IMR-90 (cell line): ENCODE measurements at regions not wholly inside any gene's neighbourhood (a gene's known extent, or its start where the extent isn't known, plus 50 kb on each side); places are given as distances from the start of the nearest gene placed in this dataset.

ENCODE experiments used
- ATAC-seq: fragments of 200-7000 bp; cut with Tn5 transposase; 2 replicates; pipeline ENCODE4 v1.9.1; 2020; ENCODE audit warnings: low read depth, mild to moderate bottlenecking, moderate library complexity
- BruUV-seq: library from RNA; stranded (reverse); fragments of 400-500 nt; replicated peaks from 2 replicates; lab custom pipeline; 2021; lab: Mats Ljungman, UMichigan
- CTCF ChIA-PET: fragments of 300-600 bp; formaldehyde crosslinking; extraction: SDS; loops from one replicate; lab custom pipeline; 2021; ENCODE audit warnings: antibody characterized with exemption; lab: Yijun Ruan, JAX
- POLR2A ChIA-PET: fragments of 300-600 bp; sonication (Branson Sonifier 250); formaldehyde crosslinking; loops from one replicate; lab custom pipeline; 2022; ENCODE audit warnings: antibody characterized with exemption; ENCODE audit not compliant: unreplicated experiment; lab: Charles Lee
- DNase-seq: peaks from one replicate; pipeline ENCODE4 v3.0.0; 2013
- H2AFZ ChIP-seq: replicated peaks from 2 replicates; pipeline ENCODE3; 2013; ENCODE audit warnings: low read length, mild to moderate bottlenecking; ENCODE audit not compliant: poor library complexity
- H2AK5ac ChIP-seq: 2 replicates; pipeline ENCODE4 v1.6.1; 2013; ENCODE audit warnings: low read depth, low read length, inconsistent platforms
- H2AK9ac ChIP-seq: replicated peaks from 2 replicates; pipeline ENCODE3; 2013; ENCODE audit warnings: mild to moderate bottlenecking, low read depth, low read length, moderate library complexity; ENCODE audit not compliant: poor library complexity
- H2BK120ac ChIP-seq: 2 replicates; pipeline ENCODE4 v1.6.1; 2013; ENCODE audit warnings: low read depth, low read length, inconsistent platforms
- H2BK15ac ChIP-seq: 3 replicates; pipeline ENCODE4 v1.6.1; 2013; ENCODE audit warnings: low read depth, low read length, inconsistent platforms
- H2BK20ac ChIP-seq: 2 replicates; pipeline ENCODE4 v1.6.1; 2013; ENCODE audit warnings: low read depth, mild to moderate bottlenecking, inconsistent platforms, low read length, moderate library complexity
- H2BK5ac ChIP-seq: 2 replicates; pipeline ENCODE4 v1.6.1; 2013; ENCODE audit warnings: mild to moderate bottlenecking, low read depth, low read length, inconsistent platforms; ENCODE audit not compliant: poor library complexity, severe bottlenecking
- H3K14ac ChIP-seq: replicated peaks from 2 replicates; pipeline ENCODE4 v1.6.1; 2013; ENCODE audit warnings: low read depth, low read length, inconsistent platforms
- H3K18ac ChIP-seq: 2 replicates; pipeline ENCODE4 v1.6.1; 2013; ENCODE audit warnings: low read depth, low read length, control low read depth
- H3K23ac ChIP-seq: 2 replicates; pipeline ENCODE4 v1.6.1; 2013; ENCODE audit warnings: low read depth, low read length, inconsistent platforms
- H3K27ac ChIP-seq: 2 replicates; pipeline ENCODE4 v1.5.1; 2013; ENCODE audit warnings: mild to moderate bottlenecking, control low read depth, low read length; ENCODE audit not compliant: insufficient read depth
- H3K27me3 ChIP-seq: 2 replicates; pipeline ENCODE4 v1.6.1; 2013; ENCODE audit warnings: low read length; ENCODE audit not compliant: control insufficient read depth, insufficient read depth
- H3K36me3 ChIP-seq: 2 replicates; pipeline ENCODE4 v1.6.1; 2013; ENCODE audit warnings: low read length, mixed read lengths; ENCODE audit not compliant: control insufficient read depth, insufficient read depth
- H3K4ac ChIP-seq: 2 replicates; pipeline ENCODE4 v1.6.1; 2013; ENCODE audit warnings: low read depth, low read length, inconsistent platforms
- H3K4me1 ChIP-seq: 2 replicates; pipeline ENCODE4 v1.6.1; 2013; ENCODE audit warnings: low read length, mixed read lengths; ENCODE audit not compliant: control insufficient read depth, insufficient read depth
- H3K4me2 ChIP-seq: 2 replicates; pipeline ENCODE4 v1.6.1; 2013; ENCODE audit warnings: low read depth, mild to moderate bottlenecking, control low read depth, low read length, moderate library complexity
- H3K4me3 ChIP-seq: 2 replicates; pipeline ENCODE4 v1.5.1; 2013; ENCODE audit warnings: low read depth, mild to moderate bottlenecking, control low read depth, low read length, moderate library complexity; ENCODE audit not compliant: insufficient read depth
- H3K56ac ChIP-seq: 2 replicates; pipeline ENCODE4 v1.6.1; 2013; ENCODE audit warnings: low read length, inconsistent platforms; ENCODE audit not compliant: insufficient read depth; ENCODE audit errors: extremely low read depth
- H3K79me1 ChIP-seq, 2 experiments: 2 replicates each; pipeline ENCODE4 v1.6.1; 2013; ENCODE audit warnings: low read length in 2 of 2, inconsistent platforms in 1 of 2, low read depth in 1 of 2
- H3K9ac ChIP-seq: 2 replicates; pipeline ENCODE4 v1.6.1; 2013; ENCODE audit warnings: low read depth, low read length, control low read depth
- H3K9me1 ChIP-seq: 2 replicates; pipeline ENCODE4 v1.6.1; 2013; ENCODE audit warnings: low read length, inconsistent platforms; ENCODE audit not compliant: insufficient read depth
- H3K9me3 ChIP-seq: 2 replicates; pipeline ENCODE4 v1.6.1; 2013; ENCODE audit warnings: low read length; ENCODE audit not compliant: control insufficient read depth, insufficient read depth
- H4K20me1 ChIP-seq: 2 replicates; pipeline ENCODE4 v1.6.1; 2013; ENCODE audit warnings: low read length, inconsistent platforms; ENCODE audit not compliant: insufficient read depth
- H4K5ac ChIP-seq: 2 replicates; pipeline ENCODE4 v1.6.1; 2013; ENCODE audit warnings: mild to moderate bottlenecking, low read depth, low read length, control low read depth
- H4K8ac ChIP-seq, 2 experiments: 2 replicates each; pipeline ENCODE4 v1.6.1; 2013; ENCODE audit warnings: low read depth in 2 of 2, low read length in 2 of 2, control low read depth in 1 of 2, inconsistent platforms in 1 of 2
- H4K91ac ChIP-seq: 2 replicates; pipeline ENCODE4 v1.6.1; 2013; ENCODE audit warnings: low read depth, low read length, inconsistent platforms; ENCODE audit not compliant: insufficient read depth
- CEBPB ChIP-seq: IDR thresholded peaks from 2 replicates; pipeline ENCODE4 v1.6.1; 2012; ENCODE audit warnings: low read depth, low read length, improper control_type of control experiment
- CTCF ChIP-seq: conservative IDR thresholded peaks from 2 replicates; pipeline ENCODE4 v1.5.1; 2012; ENCODE audit warnings: mild to moderate bottlenecking, low read depth, low read length, improper control_type of control experiment
- POLR2A ChIP-seq: IDR thresholded peaks from 2 replicates; pipeline ENCODE4 v1.6.1; 2012; ENCODE audit warnings: mild to moderate bottlenecking, low read depth, low read length
- RCOR1 ChIP-seq: IDR thresholded peaks from 2 replicates; pipeline ENCODE4 v1.6.1; 2012; ENCODE audit warnings: mild to moderate bottlenecking, low read length, improper control_type of control experiment; ENCODE audit not compliant: insufficient replicate concordance
- SMC3 ChIP-seq: fragments of 150-350 bp; IDR thresholded peaks from 2 replicates; pipeline ENCODE4 v1.6.1; 2016; ENCODE audit warnings: low read depth, mild to moderate bottlenecking, antibody characterized with exemption, low read length, moderate library complexity
- USF2 ChIP-seq: fragments of 150-350 bp; IDR thresholded peaks from 2 replicates; pipeline ENCODE4 v1.6.1; 2017; ENCODE audit warnings: mild to moderate bottlenecking, antibody characterized with exemption, low read length, low read depth
- WGBS, 2 experiments: methylation state at CpG; one replicate each; pipeline versions ENCODE4 v1.1.5 to v1.1.7; 2013; ENCODE audit warnings: missing lambda C conversion rate in 2 of 2; ENCODE audit not compliant: insufficient read length in 1 of 2; ENCODE audit errors: extremely low coverage in 2 of 2; 5-methylcytosine and 5-hydroxymethylcytosine counted together
- dilution Hi-C: fragments of 300-500 bp; cut with HindIII; formaldehyde crosslinking; loops from one replicate; pipeline ENCODE4 v1.14.3; 2018; ENCODE audit warnings: low sequenced_read_pairs; ENCODE audit not compliant: unreplicated experiment
- in situ Hi-C: fragments of 300-500 bp; cut with MboI; formaldehyde crosslinking; loops from 3 replicates; pipeline ENCODE4 v1.14.3; 2019; ENCODE audit warnings: low sequenced_read_pairs, inconsistent platforms, mixed read lengths
- intact Hi-C: fragments of 100-400 bp; cut with micrococcal nuclease; formaldehyde crosslinking; loops from 2 replicates; pipeline ENCODE4 v1.10.0; 2022

- H4K5ac ChIP-seq, result no peak overlapping the region
- no peaks in the 10 kb centered on the region for H4K20me1 ChIP-seq
- no peak overlapping the region for H3K23ac ChIP-seq
- H2AK5ac ChIP-seq, result no peak overlapping the region
- no peak overlapping the region for H3K9ac ChIP-seq
- no peaks in the 10 kb centered on the region for H3K4me1 ChIP-seq
- no peak overlapping the region for H2AK9ac ChIP-seq
- WGBS, 2 experiments, result no CpG with 5 or more reads among the region's 1 CpG
- H3K4me3 ChIP-seq, result no peak overlapping the region
- no peak for ATAC-seq
- no peak overlapping the region for H2BK20ac ChIP-seq
- H3K14ac ChIP-seq, result no peak overlapping the region
- H2BK5ac ChIP-seq, result no peak overlapping the region
- DNase-seq, result no peak
- no peak overlapping the region for H3K4me2 ChIP-seq
- ChIA-PET POLR2A (no interaction called here), CTCF (no interaction called here)
- intact Hi-C loops (no loop called here), dilution Hi-C loops (no loop called here), in situ Hi-C loops (no loop called here)
- TF ChIP-seq RCOR1 (no peak), USF2 (no peak), CTCF (no peak), SMC3 (no peak), CEBPB (no peak), POLR2A (no peak)
- H2BK120ac ChIP-seq, result no peak overlapping the region
- H4K8ac ChIP-seq, result no peak overlapping the region
- H3K18ac ChIP-seq, result no peak overlapping the region
- no TSS peak for BruUV-seq
- H3K27me3 ChIP-seq, result no peaks in the 10 kb centered on the region
- no peak overlapping the region for H3K4ac ChIP-seq
- H3K36me3 ChIP-seq, result no peaks in the 10 kb centered on the region
- H3K27ac ChIP-seq, result no peak overlapping the region
- no peaks in the 10 kb centered on the region for H3K79me1 ChIP-seq
- peaks cover 12% of the 10 kb centered on the region for H3K9me3 ChIP-seq
- no peak overlapping the region for H4K91ac ChIP-seq
- H3K9me1 ChIP-seq, result no peaks in the 10 kb centered on the region
- H3K56ac ChIP-seq, result no peak overlapping the region
- no peak overlapping the region for H2AFZ ChIP-seq
- no peak overlapping the region for H2BK15ac ChIP-seq
Measured at GRCh38 chr5:20649966-20650365, 662.0 kb upstream of the CDH18 start.
